Left lung (tissue), 4 donors: ENCODE measurements at regions not wholly inside any gene's neighbourhood (a gene's known extent, or its start where the extent isn't known, plus 50 kb on each side); places are given as distances from the start of the nearest gene placed in this dataset.

Source experiments
- ATAC-seq: fragments of 200-7000 bp; cut with Tn5 transposase; one replicate; pipeline ENCODE4 v1.9.1; 2020; ENCODE audit warnings: moderate library complexity
- DNase-seq, 4 donors: peaks; one replicate each; pipeline ENCODE4 v3.0.0-alpha.2; 2013 to 2020
- H3K27ac ChIP-seq, 2 donors: fragments of 200-600 bp; sonication (generic) in 1 of 2; one replicate each; pipeline versions ENCODE4 v1.5.0 to v1.8.0; 2020 to 2021
- H3K27me3 ChIP-seq, 2 donors: fragments of 200-600 bp; sonication (generic) in 1 of 2; one replicate each; pipeline versions ENCODE4 v1.5.0 to v1.8.0; 2020 to 2021
- H3K36me3 ChIP-seq, 2 donors: fragments of 200-600 bp; sonication (generic) in 1 of 2; one replicate each; pipeline versions ENCODE4 v1.5.0 to v1.8.0; 2020 to 2021
- H3K4me1 ChIP-seq, 2 donors: fragments of 200-600 bp; one replicate each; pipeline ENCODE4 v1.8.0; 2021
- H3K4me3 ChIP-seq, 2 donors: fragments of 200-600 bp; sonication (generic) in 1 of 2; one replicate each; pipeline versions ENCODE4 v1.5.0 to v1.8.0; 2020 to 2021; ENCODE audit warnings: mild to moderate bottlenecking in 1 of 2
- H3K9me3 ChIP-seq, 2 donors: fragments of 200-600 bp; sonication (generic) in 1 of 2; one replicate each; pipeline versions ENCODE4 v1.5.0 to v1.8.0; 2020 to 2021
- CTCF ChIP-seq, 2 donors: fragments of 200-600 bp; sonication (generic) in 1 of 2; IDR thresholded peaks; one replicate each; pipeline versions ENCODE4 v1.5.0 to v1.8.0; 2021; ENCODE audit warnings: antibody characterized with exemption in 2 of 2
- intact Hi-C, 2 donors: fragments of 100-400 bp; cut with DNase I; formaldehyde crosslinking; loops; one replicate each; pipeline versions ENCODE4 v1.11.2 to v1.14.2; 2022
- donor health status: DM: no; HTN: yes; CAD: no.
- donor health status: DM: no; HTN: no; CAD: no.

GRCh38 chr13:105412171-105412570 is 1123.3 kb downstream of the EFNB2 start:
- Histone ChIP-seq H3K4me3 (no peak overlapping the region), H3K36me3 (no peaks in the 10 kb centered on the region), H3K27ac (no peak overlapping the region), H3K9me3 (no peaks in the 10 kb centered on the region), H3K27me3 (no peaks in the 10 kb centered on the region), H3K4me1 (no peaks in the 10 kb centered on the region)
- TF ChIP-seq CTCF (IDR thresholded peaks at IDR 0.05), result no peak
- intact Hi-C loops, result no loop called here
- DNase-seq, result no peak
- no peak for ATAC-seq

DNA sequence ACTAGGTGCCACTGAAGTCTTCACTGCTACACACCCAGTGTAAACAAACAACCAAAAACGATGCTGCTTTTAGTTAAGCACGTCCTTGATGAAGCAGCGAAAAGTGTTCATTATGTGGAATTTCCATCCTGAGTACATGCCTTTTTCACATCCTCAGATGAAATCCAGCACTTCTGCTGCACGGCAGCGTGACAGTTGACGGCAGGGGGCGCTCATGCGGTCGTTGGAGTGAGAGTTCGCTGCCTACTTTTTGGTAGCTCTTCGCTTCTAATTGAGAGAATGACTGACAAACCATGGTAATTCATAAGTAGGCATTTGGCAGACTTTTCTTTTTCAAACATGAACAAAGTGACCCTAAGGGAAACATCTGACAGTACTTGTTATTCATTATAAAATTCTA is 1124.9 kb downstream of the EFNB2 start:
- DNase-seq, result peak in 3 of 4 donors; percentile 35 to 79 (median 50)
- intact Hi-C loops, result no loop called here
- no peak overlapping the region for H3K4me3 ChIP-seq

GRCh38 chr13:105406551-105406950 is 1128.9 kb downstream of the EFNB2 start:
- intact Hi-C loops, result no loop called here
- H3K27me3 ChIP-seq, result no peaks in the 10 kb centered on the region
- H3K36me3 ChIP-seq, result no peaks in the 10 kb centered on the region
- H3K4me1 ChIP-seq, result no peaks in the 10 kb centered on the region
- no peak for TF ChIP-seq CTCF (IDR thresholded peaks at IDR 0.05)
- H3K9me3 ChIP-seq, result no peaks in the 10 kb centered on the region
- no peak overlapping the region for H3K4me3 ChIP-seq
- H3K27ac ChIP-seq, result no peak overlapping the region
- no peak for ATAC-seq
- no peak for DNase-seq

More for the DNA sequence above, 1124.9 kb downstream of the EFNB2 start:
- Histone ChIP-seq H3K36me3 (no peaks in the 10 kb centered on the region), H3K9me3 (no peaks in the 10 kb centered on the region), H3K4me1 (no peaks in the 10 kb centered on the region), H3K27me3 (no peaks in the 10 kb centered on the region), H3K27ac (no peak overlapping the region)
- TF ChIP-seq CTCF (IDR thresholded peaks at IDR 0.05), result peak; percentile 48 to 55
- peak; percentile 76 for ATAC-seq

DNA sequence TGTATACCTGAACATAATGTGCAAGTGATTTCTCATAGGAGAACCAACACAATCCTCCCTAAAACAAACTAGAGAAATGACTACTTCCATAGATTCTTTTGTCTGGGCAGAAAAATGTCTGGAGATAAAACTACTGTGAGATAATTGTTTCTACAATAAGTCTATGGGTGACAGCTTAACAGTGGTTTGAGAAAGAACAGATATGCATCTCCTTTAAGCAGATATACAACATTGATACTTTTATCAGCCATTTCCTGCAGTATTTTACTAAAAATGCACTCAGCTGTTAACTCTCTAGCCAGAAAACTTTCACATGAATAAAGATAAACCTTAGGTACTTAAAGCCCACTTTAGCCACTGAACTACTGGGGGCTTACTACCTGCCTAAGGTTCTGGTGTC is 1132.4 kb downstream of the EFNB2 start:
- no peak for ATAC-seq

GRCh38 chr13:105395041-105395440 is 1140.4 kb downstream of the EFNB2 start:
- Histone ChIP-seq H3K4me3 (no peak overlapping the region), H3K27me3 (no peaks in the 10 kb centered on the region), H3K36me3 (no peaks in the 10 kb centered on the region), H3K27ac (no peak overlapping the region), H3K4me1 (no peaks in the 10 kb centered on the region), H3K9me3 (no peaks in the 10 kb centered on the region)
- intact Hi-C loops, result no loop called here
- TF ChIP-seq CTCF (IDR thresholded peaks at IDR 0.05), result no peak
- DNase-seq (no peak), ATAC-seq (no peak)

More for the DNA sequence above, 1132.4 kb downstream of the EFNB2 start:
- no peak for TF ChIP-seq CTCF (IDR thresholded peaks at IDR 0.05)
- Histone ChIP-seq H3K27me3 (no peaks in the 10 kb centered on the region), H3K9me3 (no peaks in the 10 kb centered on the region), H3K36me3 (no peaks in the 10 kb centered on the region), H3K27ac (no peak overlapping the region), H3K4me1 (no peaks in the 10 kb centered on the region), H3K4me3 (no peak overlapping the region)
- intact Hi-C loops, result no loop called here
- DNase-seq, result no peak
